ENCODE measurements at regions not wholly inside any gene's neighbourhood (a gene's known extent, or its start where the extent isn't known, plus 50 kb on each side); places are given as distances from the start of the nearest gene placed in this dataset.
"Not testable (repeated sequence)": the region's sequence is repeated elsewhere in the genome, so short reads cannot be mapped to it uniquely, and the experiment has no call there.

DNA sequence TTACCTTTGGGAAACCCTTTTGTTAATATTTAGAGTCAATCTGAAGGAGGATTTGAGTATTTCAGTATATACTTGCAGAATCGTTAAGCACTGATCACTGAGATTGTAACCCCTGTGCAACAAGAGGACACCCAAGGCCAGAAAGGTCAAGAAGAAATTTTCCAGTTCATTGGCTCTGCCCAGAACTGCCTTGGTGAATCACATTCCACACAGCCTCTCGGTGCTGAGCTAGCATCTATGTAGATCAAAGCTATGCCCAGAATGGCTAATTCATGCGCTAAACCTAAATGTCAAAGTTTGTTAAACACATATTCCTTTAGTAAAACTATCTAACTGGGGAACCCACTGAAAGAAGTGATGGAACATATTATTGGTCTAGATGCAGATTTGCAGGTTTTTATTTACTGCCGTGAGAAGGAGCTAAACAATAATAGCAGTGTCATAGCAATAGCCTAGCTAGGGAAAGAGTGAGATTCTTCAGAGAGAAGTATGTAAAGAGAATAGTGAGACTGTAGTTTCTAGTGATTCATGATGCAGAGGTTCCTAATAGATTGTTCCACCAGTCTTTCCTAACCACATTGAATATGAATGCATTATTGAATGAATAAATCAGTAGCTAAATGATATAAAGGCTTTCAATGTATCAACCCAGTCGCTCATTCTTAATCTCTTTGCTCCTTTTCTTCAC, 423.2 kb upstream of the CRIM1 start:
- no peak for DNase-seq

DNA sequence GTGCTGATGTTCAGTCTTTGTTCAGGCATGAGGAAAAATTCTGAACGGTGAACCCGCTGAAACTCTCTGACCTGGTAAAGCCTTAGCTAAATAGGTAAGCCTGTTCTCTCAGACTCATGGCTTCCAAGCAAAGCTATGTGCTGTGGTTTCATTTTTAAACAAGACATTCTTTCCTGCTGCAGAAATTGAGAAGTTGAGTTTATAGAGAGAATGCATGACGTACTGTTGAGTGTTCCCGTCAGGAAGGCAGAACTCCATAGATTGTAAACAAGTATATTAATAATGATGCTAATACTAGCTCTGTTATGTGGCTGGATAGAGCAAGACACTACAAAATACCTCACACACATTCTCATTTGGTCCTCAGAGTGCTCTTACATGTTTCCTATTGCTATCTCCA, 424.0 kb upstream of the CRIM1 start:
- DNase-seq, result no peak

DNA sequence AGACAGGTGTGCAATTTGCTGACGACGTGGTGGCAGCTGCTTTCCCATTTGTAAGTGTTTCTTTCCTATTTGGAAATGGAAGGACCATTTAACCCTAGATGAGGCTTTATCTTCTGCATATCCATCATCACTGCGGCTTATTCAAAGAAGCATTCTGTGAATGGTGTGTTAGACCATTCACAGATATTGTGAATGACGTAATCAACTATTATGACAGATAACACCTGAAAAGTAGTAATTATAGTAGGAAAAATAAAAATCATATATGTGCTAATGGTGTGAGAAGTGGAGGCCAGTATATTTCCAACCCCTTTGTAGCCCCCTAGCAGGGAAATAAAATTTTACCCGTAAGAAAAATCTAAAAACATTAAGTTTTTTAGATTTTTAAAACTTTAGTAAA, 424.5 kb upstream of the CRIM1 start:
- DNase-seq, result no peak

DNA sequence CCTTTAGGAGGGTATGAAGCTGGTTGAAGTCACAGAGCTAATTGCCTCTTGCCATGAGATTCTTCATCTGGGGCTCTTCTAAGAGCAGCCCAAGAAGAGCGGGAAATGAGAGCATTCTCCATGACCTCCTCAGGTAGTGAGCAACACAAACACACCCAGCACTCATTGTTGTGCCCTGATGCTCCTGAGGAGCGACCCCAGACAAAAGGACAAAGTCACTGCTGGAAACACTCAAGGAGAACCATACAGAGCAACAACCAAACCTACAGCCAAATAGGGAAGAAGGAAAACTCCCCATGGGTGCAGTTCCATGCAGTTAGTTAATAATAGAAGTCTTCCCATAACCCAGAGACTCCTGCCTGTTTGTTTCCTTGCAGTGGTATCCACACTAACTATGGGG, 426.0 kb upstream of the CRIM1 start:
- DNase-seq, result no peak

DNA sequence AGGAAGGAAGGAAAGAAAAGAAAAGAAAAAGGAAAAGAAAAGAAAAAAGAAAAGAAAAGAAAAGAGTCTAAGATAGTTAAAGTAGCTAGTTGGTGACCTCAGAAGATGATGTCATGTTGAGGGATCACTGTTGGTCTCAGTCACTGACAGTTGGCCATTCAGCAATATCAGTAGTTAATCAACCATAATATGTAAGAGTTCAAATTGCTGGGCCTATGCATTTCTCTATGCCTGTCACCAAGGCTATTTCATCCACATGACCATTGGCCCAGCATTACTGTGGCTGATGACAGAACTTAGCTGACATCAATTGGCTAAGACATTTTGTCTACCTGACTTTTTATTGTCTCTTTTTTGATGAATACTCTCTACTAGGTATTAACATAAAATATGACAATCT, 435.5 kb upstream of the CRIM1 start:
- DNase-seq, result no peak

DNA sequence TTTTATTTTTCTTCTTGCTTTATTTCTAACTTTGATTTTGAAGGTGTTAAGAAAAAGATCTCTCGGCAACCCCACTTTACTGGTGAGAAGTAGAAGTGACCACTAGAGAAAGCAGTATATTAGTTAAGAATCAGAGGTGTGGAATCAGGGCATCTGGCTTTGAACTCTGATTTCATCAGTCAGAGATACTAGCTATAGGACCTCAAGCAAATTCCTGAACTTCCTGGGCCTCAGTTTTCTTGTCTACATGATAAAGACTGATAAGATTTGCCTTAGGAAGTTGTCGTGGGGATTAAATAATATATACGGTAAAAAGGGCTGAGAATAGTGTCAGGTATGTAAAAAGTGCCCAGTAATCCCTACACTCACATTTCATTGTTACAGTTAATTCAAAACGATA, 440.3 kb upstream of the CRIM1 start:
- no peak for DNase-seq

DNA sequence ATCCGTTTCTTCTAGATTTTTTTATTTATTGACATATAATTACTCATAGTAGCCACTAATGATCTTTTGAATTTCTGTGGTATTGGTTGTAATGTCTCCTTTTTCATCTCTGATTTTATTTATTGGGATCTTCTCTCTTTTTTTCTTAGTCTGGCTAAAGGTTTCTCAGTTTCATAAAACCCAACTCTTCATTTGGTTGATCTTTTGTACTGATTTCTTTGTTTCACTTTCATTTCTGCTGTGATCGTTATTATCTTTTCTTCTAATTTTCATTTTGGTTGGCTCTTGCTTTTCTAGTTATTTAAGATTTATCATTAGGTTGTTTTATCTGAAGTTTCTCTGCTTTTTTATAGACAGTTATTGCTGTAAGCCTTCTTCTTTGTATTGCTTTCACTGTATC, 463.6 kb upstream of the CRIM1 start:
- no peak for DNase-seq

DNA sequence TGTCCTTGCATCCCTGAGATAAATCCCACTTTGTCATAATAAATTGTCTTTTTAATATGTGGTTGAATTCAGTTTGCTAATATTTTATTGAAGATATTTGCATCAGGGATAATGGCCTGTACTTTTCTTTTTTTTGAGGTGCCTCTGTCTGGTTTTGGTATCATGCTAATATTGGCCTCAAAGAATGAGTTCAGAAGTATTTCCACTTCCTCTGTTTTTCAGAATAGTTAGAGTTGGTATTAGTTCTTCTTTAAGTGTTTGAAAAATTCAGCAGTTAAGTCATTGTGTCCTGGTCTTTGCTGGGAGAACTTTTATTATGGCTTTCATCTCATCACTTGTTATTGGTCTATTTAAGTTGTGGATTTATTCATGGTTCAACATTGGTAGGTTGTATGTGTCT, 464.1 kb upstream of the CRIM1 start:
- DNase-seq, result no peak

DNA sequence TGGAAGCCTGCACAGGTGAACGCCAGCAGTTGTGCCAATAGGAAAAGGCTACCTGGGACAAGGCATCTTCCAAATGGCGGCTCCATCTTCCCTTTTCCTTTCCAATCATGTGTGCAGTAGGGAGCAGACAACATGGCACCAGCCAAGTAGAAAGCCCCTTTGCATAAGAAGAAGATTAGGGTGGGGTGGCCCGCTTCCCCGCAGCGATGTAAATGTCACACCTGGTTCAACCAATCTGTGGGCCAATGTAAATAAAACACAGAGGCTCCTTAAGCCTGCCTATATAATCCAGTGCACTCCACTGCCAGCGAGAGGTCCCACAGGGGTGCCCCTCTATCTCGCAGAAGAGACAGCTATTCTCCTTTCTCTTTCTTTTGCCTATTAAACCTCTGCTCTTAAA, 468.4 kb upstream of the CRIM1 start:
- DNase-seq, result no peak

DNA sequence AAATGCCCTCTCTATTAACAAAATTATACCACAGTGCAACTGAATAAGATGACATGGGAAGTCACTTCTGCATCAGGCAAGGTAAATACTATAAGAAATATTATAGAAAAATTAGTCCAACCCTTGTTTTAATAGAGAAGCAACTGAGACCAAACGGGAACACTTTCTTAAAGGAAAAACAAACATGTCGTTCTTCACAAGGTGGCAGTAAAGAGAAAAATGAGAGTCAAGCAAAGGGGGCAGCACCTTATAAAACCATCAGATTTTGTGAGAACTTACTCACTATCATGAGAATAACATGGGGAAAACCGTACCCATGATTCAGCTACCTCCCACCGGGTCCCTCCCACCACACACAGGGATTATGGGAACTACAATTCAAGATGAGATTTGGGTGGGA, 481.7 kb upstream of the CRIM1 start:
- DNase-seq, result no peak

DNA sequence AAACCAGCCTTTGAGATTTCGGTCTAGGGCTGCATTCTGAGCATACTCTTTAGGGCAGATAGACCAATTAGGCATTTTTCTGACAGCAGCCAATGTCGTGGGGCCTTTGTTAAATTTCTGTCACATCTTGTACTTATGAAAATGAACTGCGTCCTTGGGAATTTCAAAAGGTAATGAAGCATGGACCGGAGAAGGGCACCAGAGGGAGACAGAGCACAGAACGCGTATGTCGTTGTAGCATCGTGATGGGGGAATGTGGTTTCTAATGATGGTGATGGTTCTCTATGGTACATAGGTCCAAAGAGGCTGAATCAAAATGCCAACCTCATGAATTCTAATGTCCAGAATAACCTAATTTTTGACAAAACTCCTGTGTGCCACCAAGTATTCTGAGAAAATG, 483.9 kb upstream of the CRIM1 start:
- DNase-seq, result no peak

DNA sequence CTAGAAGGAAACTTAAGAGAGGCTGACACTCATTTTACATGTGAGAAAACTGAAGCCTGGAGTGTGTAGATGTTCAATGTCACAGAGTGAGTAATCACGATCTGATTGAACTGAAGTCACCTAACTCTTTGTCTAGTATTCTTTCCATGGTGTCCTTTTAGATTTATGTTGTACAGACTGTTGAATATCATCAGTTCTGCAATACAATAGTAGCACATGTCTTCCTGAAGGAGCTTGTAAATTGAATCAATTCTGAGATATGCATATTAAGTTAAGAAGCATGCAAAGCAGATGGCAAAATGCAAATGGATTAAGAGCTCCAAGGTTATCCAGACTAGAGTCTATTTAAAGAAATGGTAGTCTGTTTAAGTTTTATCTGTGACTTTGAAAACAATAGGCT, 484.9 kb upstream of the CRIM1 start:
- no peak for DNase-seq

DNA sequence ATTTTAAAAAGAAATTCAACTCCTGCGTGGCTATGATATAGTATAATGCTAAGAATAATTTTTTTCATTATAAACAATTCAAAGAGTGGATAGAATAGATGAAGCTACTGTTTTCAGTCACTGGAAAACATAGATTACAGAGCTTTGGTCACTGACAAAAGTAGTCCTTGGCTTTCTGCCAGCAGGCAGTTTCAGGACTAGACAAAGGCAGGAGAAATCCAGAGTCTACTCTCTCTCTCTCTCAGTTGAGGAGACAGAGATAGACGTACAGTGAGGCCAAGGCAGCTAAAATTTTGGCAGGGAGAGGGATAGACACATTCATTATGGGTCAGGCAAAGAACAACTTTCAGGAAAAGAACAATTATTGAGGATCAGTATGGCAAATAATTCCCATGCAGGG, 491.4 kb upstream of the CRIM1 start:
- DNase-seq, result no peak

DNA sequence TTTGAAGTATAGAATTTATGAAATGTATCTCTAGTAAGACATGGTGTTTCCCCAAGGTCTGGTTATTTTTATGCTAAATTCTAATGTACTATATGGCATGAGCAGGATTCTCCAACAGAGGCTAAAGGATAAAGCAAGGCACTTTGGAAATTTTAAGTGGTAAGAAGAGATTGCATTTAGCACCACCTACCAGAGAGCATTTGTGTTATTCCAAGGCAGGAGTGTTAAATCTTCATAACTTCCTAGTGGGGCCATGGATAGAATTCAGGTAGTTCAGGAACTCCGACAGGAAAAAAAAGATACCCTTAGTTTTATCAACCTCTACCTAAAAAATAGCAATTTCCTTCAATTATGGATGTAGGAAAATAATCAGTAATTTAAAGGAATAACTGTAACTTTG, 497.4 kb upstream of the CRIM1 start:
- no peak for DNase-seq

DNA sequence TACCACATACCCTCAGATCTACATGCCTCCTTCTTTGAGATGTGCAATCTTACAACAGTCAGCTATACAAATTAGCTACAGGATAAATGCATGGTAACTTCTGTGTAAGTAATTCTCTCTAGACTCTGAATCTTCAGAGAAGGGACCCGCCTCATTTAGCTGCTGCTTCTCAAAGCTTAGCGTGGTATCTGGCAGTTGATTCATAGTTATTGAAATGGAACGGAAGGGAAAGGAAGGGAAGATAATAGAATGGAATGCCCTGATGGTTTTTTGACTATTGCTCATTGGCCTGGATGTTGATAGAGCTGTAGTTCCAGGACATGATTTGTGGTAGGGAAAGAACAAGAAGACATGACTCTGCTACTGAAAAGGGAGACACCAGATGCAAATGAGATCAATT, 498.1 kb upstream of the CRIM1 start:
- DNase-seq, result no peak

DNA sequence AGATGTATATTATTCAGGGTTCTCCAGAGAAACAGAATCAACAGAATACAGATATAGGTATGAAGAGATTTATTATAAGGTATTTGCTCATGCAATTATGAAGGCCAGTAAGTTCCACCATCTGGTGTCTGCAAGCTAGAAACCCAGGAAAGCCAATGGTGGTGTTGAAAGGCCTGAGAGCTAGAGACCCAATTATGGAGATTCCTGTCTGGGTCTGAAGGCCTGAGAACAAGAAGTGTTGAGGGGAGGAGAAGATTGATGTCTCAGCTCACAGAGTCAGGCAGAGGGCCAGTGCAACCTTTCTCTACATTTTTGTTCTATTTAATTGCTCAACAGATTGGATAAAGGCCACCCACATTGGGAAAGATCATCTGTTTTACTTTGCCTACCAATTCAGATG, 524.2 kb upstream of the CRIM1 start:
- DNase-seq, result no peak

DNA sequence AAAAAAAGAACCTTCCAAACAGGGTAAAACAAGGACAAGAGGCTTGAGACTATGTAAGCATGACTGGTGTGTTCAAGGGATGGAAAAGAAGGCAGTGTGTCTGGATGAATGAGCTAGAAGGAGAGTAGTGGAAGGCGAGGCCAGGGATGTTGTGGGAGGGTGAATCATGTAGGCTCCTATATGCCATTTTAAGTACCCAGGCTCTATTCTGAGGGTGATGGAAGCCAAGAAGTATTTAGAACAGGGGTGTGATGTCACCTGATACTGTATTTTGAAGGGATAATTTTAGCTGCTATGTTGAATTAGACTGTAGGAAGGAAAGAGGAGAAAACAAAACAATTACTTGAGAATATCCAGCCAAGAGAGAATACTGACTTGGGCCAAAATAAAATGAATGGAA, 524.7 kb upstream of the CRIM1 start:
- no peak for DNase-seq

DNA sequence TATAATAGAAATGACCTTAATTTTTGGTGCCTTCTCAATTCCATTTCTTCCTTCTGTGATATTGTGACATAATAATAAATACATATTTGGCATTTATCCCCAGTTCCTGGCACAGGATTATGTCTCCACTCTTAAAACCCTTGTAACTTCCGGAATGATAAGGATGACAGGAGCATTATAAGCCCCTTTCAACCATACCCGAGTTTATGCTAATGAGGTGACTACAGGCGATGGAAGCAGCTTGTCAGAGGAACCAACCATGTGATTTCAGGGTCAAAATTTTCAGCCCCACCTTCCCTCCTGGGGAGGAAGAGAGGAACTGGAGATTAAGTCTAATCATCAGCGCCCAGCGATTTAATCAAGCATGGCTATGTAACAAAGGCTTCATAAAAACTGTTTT, 528.5 kb upstream of the CRIM1 start:
- no peak for DNase-seq

DNA sequence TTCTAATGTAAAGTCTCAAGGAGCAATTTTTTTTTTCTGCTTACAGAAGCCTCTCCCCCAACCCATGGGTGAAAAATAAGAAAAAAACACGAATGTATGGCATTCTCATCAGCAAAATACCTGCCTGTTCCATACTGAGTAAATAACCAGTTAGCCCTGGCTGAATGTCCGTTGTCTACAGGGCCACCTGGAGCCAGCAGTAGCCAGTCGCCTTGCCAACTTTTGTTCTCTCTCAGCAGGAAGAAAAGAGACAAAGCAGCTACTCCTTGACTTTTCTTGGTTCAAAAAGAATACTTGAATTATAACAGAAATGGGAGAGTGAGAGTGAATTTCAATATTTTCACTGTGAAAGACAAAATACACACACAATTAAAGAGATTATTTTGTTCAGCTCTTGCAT, 532.9 kb upstream of the CRIM1 start:
- no peak for DNase-seq

DNA sequence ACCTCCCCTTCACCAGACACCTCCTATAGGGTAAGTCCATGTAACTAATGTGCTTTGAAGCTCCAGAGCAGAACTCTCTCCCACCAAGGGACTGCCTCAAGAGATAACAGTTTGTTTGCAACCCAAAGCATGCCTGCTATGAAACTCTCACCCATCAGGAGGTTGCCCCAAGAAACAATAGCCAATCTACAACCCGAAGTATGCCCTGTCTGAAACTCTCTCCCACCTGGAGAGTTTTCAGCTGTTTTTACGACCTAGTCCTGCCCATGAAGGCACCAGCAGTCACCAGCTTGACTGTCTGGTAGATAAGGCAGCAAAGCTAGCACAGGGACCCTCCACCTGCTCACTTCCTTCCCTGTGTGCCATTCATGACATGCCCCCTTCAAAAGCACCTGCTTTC, 533.9 kb upstream of the CRIM1 start:
- DNase-seq, result no peak

DNA sequence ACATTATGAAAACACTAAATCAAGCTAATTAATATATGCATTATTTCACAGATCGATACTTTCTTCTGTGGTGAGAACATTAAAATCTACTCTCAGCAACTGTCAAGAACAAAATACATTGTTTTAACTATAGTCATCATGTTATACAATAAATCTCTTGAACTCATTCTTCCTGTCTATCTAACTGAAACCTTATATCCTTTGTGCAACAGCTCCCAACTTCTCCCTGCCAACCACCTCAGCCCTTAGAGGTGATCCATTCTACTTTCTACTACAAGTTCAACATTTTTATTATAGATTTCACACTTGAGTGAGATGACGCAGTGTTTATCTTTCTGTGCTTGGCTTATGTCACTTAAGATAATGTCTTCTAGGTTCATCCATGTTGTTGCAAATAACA, 535.2 kb upstream of the CRIM1 start:
- no peak for DNase-seq

DNA sequence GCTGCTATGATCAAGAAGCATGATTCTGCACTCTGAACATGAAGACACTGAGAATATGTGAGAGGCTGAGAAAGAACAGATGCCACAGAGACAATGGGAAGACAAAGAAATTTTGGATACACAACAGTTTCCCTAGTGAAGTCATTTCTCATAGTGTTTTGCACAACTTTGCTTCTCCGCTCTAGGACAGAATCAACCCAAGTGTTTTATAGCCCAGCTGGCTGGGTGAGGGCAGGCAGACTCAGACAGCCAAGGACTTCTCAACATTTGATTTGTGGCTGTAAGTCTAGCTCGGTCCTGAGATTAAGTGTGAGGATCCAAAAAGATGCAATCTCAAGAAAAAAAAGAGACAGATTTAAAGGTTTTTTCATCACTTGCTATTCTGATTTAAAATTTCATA, 536.5 kb upstream of the CRIM1 start:
- DNase-seq, result no peak

DNA sequence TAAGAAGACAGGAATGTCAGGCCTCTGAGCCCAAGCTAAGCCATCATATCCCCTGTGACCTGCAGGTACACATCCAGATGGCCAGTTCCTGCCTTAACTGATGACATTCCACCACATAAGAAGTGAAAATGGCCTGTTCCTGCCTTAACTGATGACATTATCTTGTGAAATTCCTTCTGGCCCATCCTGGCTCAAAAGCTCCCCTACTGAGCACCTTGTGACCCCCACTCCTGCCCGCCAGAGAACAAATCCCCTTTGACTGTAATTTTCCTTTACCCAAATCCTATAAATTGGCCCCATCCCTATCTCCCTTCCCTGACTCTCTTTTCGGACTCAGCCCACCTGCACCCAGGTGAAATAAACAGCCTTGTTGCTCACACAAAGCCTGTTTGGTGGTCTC, 537.2 kb upstream of the CRIM1 start:
- DNase-seq, result not testable (repeated sequence)

DNA sequence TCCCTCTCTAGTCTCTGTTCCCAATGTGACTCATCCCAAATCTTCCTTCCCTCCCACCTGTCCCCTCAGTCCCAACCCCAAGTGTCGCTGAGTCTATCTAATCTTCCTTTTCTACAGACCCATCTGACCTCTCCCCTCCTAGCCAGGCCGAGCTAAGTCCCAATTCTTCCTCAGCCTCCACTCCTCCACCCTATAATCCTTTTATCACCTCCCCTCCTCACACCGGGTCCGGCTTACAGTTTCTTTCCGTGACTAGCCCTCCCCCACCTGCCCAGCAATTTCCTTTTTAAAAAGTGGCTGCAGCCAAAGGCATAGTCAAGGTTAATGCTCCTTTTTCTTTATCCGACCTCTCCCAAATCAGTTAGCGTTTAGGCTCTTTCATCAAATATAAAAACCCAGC, 541.0 kb upstream of the CRIM1 start:
- not testable (repeated sequence) for DNase-seq

DNA sequence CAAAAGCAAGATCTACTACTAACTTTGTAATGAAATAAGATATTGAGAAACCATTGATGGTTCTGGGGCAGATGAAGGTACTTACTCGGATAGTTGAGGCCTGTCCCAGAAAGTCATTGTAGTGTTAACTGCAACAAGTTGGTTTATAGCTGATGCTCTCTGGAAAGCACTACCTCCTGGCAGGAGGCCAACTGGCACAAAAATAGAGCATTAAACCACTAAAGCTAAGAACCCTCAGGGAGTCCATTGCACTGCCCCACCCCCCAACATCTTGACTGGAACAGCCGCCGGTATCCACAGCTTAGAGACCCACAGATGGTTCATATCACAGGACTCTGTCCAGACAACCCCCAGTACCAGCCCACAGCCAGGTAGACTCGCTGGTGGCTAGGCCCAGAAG, 552.5 kb upstream of the CRIM1 start:
- no peak for DNase-seq
